Gastroesophageal sphincter (tissue), 3 donors: ENCODE measurements at regions not wholly inside any gene's neighbourhood (a gene's known extent, or its start where the extent isn't known, plus 50 kb on each side); places are given as distances from the start of the nearest gene placed in this dataset.

ENCODE experiments used
- CTCF ChIP-seq, 4 experiments: fragments of 200-600 bp in 2 of 4; fragments of 450-650 bp in 2 of 4; sonication (generic) in 1 of 4; IDR thresholded peaks; one replicate each; pipeline ENCODE4 v1.5.1; 2017 to 2019; ENCODE audit warnings: antibody characterized with exemption in 4 of 4, mild to moderate bottlenecking in 2 of 4, moderate library complexity in 2 of 4
- POLR2A ChIP-seq, 2 donors: fragments of 450-650 bp; IDR thresholded peaks; one replicate each; pipeline ENCODE4 v1.6.1; 2017; ENCODE audit warnings: antibody characterized with exemption in 2 of 2, mild to moderate bottlenecking in 2 of 2, moderate library complexity in 1 of 2
- POLR2AphosphoS5 ChIP-seq: sonication (generic); formaldehyde crosslinking; IDR thresholded peaks from one replicate; pipeline ENCODE4 v1.6.1; 2017; ENCODE audit warnings: antibody characterized with exemption

DNA sequence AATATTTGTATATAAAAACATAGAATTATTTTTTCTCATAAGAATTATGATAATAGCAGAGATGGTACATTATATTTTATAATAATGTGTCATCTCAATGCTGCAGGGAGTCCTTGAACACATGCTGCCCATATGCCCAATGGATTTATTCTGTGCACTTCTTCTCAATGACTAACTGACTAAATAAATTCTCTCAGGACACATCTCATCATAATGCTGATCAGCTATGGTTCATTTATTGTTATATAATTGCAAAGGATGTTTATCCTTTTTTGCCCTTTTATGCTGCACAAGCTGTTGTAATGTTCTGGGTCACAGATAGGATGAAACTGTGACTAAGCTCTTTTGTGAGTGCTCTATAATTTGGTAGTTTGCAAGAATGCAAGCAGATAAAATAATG is 1273.3 kb upstream of the ATXN8OS start:
- TF ChIP-seq POLR2AphosphoS5 = no peak
- no peak for TF ChIP-seq CTCF (IDR thresholded peaks at IDR 0.05)
- TF ChIP-seq POLR2A (IDR thresholded peaks at IDR 0.05) = no peak
